GM21390 (cell line): ENCODE measurements at regions not wholly inside any gene's neighbourhood (a gene's known extent, or its start where the extent isn't known, plus 50 kb on each side); places are given as distances from the start of the nearest gene placed in this dataset.
"Not testable (repeated sequence)": the region's sequence is repeated elsewhere in the genome, so short reads cannot be mapped to it uniquely, and the experiment has no call there.

Experiments used
- ATAC-seq: cut with Tn5 transposase; IDR thresholded peaks from one replicate; pipeline ENCODE4 v1.9.1; 2021; ENCODE audit not compliant: unreplicated experiment

GRCh38 chr14:71454010-71454409 lies 478.2 kb upstream of the RGS6 start:
- no peak for ATAC-seq

- ATAC-seq, result no peak
Measured at GRCh38 chr14:71454513-71455332, 477.5 kb upstream of the RGS6 start.

GRCh38 chr14:71460091-71460490 lies 472.1 kb upstream of the RGS6 start:
- no peak for ATAC-seq

- not testable (repeated sequence) for ATAC-seq
Measured at GRCh38 chr14:71461617-71462016, 470.6 kb upstream of the RGS6 start.

GRCh38 chr14:71463807-71464206 lies 468.4 kb upstream of the RGS6 start:
- no peak for ATAC-seq

GRCh38 chr14:71464840-71465239 lies 467.4 kb upstream of the RGS6 start:
- no peak for ATAC-seq

GRCh38 chr14:71465316-71465715 lies 466.9 kb upstream of the RGS6 start:
- ATAC-seq, result no peak

GRCh38 chr14:71466251-71466650 lies 466.0 kb upstream of the RGS6 start:
- ATAC-seq, result no peak

- no peak for ATAC-seq
Measured at GRCh38 chr14:71466946-71467345, 465.3 kb upstream of the RGS6 start.

- ATAC-seq, result no peak
Measured at GRCh38 chr14:71467361-71467811, 464.8 kb upstream of the RGS6 start.

GRCh38 chr14:71468701-71469100 lies 463.5 kb upstream of the RGS6 start:
- no peak for ATAC-seq

GRCh38 chr14:71469643-71470335 lies 462.4 kb upstream of the RGS6 start:
- ATAC-seq, result no peak

GRCh38 chr14:71471634-71472355 lies 460.4 kb upstream of the RGS6 start:
- ATAC-seq, result no peak

GRCh38 chr14:71472356-71473340 lies 459.6 kb upstream of the RGS6 start:
- peak; percentile 67 for ATAC-seq

GRCh38 chr14:71473843-71474242 lies 458.4 kb upstream of the RGS6 start:
- no peak for ATAC-seq

- no peak for ATAC-seq
Measured at GRCh38 chr14:71474301-71475265, 457.6 kb upstream of the RGS6 start.

- ATAC-seq, result no peak
Measured at GRCh38 chr14:71475916-71476315, 456.3 kb upstream of the RGS6 start.

- ATAC-seq, result no peak
Measured at GRCh38 chr14:71478542-71478941, 453.7 kb upstream of the RGS6 start.

GRCh38 chr14:71481021-71481654 lies 451.1 kb upstream of the RGS6 start:
- no peak for ATAC-seq
